LNCAP (cell line): ENCODE measurements at regions not wholly inside any gene's neighbourhood (a gene's known extent, or its start where the extent isn't known, plus 50 kb on each side); places are given as distances from the start of the nearest gene placed in this dataset.

Experiments
- TF ChIP-seq, protein P1 (sequence below): fragments of 450-650 bp; IDR thresholded peaks from 2 replicates; pipeline ENCODE4 v1.5.1; 2017; ENCODE audit warnings: mild to moderate bottlenecking

DNA sequence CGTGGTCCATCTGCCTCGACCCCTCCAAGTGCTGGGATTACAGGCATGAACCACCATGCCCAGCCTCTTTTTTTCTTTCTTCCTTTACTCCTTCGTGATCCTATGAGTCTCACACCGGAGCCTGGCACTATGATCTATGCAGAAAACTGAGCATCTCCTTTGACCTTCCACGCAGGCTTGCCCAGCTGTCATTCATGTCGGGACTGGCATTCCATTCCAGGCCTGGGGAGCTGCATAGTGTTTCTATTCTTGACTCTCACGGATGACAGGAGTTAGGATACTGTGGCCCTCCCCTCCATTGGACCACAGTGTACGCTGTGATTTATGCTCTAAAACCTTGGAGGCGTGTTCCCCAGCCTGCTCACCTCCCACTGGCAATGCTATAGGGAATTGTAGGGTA is 611.8 kb downstream of the BRD1 start:
- TF ChIP-seq, protein P1, sequence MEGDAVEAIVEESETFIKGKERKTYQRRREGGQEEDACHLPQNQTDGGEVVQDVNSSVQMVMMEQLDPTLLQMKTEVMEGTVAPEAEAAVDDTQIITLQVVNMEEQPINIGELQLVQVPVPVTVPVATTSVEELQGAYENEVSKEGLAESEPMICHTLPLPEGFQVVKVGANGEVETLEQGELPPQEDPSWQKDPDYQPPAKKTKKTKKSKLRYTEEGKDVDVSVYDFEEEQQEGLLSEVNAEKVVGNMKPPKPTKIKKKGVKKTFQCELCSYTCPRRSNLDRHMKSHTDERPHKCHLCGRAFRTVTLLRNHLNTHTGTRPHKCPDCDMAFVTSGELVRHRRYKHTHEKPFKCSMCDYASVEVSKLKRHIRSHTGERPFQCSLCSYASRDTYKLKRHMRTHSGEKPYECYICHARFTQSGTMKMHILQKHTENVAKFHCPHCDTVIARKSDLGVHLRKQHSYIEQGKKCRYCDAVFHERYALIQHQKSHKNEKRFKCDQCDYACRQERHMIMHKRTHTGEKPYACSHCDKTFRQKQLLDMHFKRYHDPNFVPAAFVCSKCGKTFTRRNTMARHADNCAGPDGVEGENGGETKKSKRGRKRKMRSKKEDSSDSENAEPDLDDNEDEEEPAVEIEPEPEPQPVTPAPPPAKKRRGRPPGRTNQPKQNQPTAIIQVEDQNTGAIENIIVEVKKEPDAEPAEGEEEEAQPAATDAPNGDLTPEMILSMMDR = no peak

GRCh38 chr22:49214976-49215375 is 612.7 kb downstream of the BRD1 start:
- TF ChIP-seq, protein P1 = no peak

GRCh38 chr22:49213731-49214352 is 613.8 kb downstream of the BRD1 start:
- TF ChIP-seq, protein P1 = no peak

DNA sequence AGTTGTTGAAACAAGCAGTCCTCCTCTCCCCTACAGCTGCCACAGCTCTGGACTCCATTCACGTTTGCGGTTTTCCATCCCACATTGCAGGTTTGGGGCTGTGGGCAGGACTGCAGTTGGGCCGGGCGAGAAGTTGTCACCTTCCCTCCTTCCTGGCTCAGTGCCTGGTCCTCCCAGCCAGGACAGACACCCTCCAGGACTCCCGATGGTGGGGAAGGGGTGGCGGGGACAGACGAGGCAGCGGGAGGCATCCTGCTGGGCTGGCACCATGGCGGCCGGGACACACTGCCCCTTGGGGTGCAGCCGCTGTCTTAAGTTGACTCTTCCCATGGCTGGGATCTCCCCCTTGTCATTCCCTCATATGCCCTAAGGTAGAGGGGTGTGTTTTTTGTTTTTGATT is 615.2 kb downstream of the BRD1 start:
- TF ChIP-seq, protein P1 = no peak

- TF ChIP-seq, protein P1 = no peak
Observed at GRCh38 chr22:49212002-49212401, 615.7 kb downstream of the BRD1 start.

GRCh38 chr22:49211176-49211575 is 616.5 kb downstream of the BRD1 start:
- TF ChIP-seq, protein P1 = no peak

DNA sequence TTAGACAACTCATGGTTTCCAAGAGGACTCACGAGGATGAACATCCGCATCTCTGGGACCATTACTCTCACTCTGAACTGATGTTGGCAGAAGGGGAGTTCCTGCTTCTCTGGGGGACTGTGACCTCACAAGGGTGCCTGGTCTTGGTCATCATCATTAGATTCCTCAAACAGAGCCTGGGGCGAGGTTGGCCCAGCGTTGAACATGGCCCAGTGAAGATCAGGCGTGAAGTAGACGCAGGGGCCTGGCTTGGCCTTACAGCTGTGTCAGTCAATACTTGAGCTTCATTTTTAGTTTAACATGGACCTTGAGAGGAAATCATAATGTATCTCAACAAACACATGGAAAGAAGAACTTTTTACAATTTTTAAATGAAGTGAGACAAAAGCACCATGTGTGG is 617.1 kb downstream of the BRD1 start:
- TF ChIP-seq, protein P1 = no peak
